K562 (cell line): ENCODE measurements at regions not wholly inside any gene's neighbourhood (a gene's known extent, or its start where the extent isn't known, plus 50 kb on each side); places are given as distances from the start of the nearest gene placed in this dataset.

Experiments used
- MTA3 ChIP-seq: fragments of 450-650 bp; formaldehyde crosslinking; IDR thresholded peaks from 2 replicates; pipeline ENCODE4 v1.6.1; 2017; ENCODE audit warnings: mild to moderate bottlenecking, borderline replicate concordance
- SAFB2 ChIP-seq: fragments of 200-400 bp; formaldehyde crosslinking; IDR thresholded peaks from 2 replicates; pipeline ENCODE4 v1.6.1; 2018; ENCODE audit warnings: borderline replicate concordance, low read length, low read depth, moderate library complexity; ENCODE audit not compliant: severe bottlenecking
- TF ChIP-seq, protein P1 (sequence below), 2 experiments: fragments of 200-800 bp in 1 of 2; sonication (Bioruptor generic) in 1 of 2; sonication (generic) in 1 of 2; formaldehyde crosslinking in 1 of 2; IDR thresholded peaks in 1 of 2; conservative IDR thresholded peaks in 1 of 2; 2 replicates each; pipeline versions ENCODE4 v1.5.0 to v1.6.1; 2016 to 2020; ENCODE audit warnings: missing compliant biosample characterization in 1 of 2, missing genetic modification characterization in 1 of 2, missing genetic modification reagents in 1 of 2

GRCh38 chr9:108160039-108160438, 670.5 kb upstream of the KLF4 start:
- TF ChIP-seq SAFB2, result no peak
- TF ChIP-seq, protein P1, sequence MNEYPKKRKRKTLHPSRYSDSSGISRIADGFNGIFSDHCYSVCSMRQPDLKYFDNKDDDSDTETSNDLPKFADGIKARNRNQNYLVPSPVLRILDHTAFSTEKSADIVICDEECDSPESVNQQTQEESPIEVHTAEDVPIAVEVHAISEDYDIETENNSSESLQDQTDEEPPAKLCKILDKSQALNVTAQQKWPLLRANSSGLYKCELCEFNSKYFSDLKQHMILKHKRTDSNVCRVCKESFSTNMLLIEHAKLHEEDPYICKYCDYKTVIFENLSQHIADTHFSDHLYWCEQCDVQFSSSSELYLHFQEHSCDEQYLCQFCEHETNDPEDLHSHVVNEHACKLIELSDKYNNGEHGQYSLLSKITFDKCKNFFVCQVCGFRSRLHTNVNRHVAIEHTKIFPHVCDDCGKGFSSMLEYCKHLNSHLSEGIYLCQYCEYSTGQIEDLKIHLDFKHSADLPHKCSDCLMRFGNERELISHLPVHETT (CRISPR knock-in tag; conservative IDR thresholded peaks at IDR 0.05 in 1 of 2, IDR thresholded peaks at IDR 0.05 in 1 of 2), result no peak
- no peak for TF ChIP-seq MTA3
